HG03064 (cell line): ENCODE measurements at regions not wholly inside any gene's neighbourhood (a gene's known extent, or its start where the extent isn't known, plus 50 kb on each side); places are given as distances from the start of the nearest gene placed in this dataset.

Source experiments
- ATAC-seq: cut with Tn5 transposase; IDR thresholded peaks from one replicate; pipeline ENCODE4 v1.9.1; 2021; ENCODE audit warnings: low read depth; ENCODE audit not compliant: unreplicated experiment

DNA sequence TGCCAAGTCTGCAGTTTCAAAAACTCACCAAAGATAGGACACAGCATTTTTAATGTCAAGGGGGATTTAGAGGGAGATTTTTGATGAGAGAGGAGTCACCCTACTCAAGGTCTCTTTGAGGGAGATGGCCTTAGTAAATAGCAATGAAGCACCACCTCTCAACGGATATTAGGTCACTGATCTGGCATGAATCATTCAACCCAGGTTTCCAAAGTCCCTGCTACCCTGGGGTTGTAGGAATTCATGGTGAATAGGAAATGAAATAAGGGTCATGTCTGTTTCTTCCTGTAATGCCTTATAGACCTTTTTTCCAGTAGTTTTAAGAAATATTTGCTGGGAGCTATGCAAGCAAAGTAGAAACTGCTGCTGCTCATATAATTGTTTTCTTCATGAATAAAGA is 2154.9 kb downstream of the LRRC4C start:
- ATAC-seq = no peak

GRCh38 chr11:39294648-39295047 is 2164.8 kb downstream of the LRRC4C start:
- no peak for ATAC-seq

- no peak for ATAC-seq
These were observed 2171.4 kb downstream of the LRRC4C start for GRCh38 chr11:39288011-39288410.

DNA sequence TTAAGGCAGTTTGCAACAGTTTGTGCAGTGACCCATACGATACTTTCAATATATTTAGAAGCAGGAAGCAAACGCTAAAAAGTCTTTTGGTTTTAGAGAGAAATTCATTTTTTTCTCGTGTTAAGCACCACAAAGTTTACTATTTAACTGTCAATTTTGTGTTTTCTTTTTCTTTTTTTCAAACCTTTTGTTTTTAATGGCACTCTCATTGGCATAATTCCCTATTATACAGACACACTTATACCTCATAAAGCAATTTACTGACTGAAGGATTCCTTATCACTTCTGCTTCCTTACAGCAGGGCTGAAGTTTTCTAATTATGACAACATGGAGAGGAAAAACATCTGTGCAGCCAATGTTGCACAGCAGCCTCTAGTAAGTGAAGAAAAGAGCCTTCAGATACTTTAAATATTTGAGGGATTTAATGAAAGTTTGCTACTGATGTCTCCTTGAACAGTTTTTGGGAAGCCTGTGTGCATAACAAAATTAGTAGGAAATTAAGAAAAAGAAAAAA is 2191.2 kb downstream of the LRRC4C start:
- ATAC-seq = no peak

- ATAC-seq = no peak
These were observed 2203.8 kb downstream of the LRRC4C start for GRCh38 chr11:39255648-39256047.

- no peak for ATAC-seq
These were observed 2209.7 kb downstream of the LRRC4C start for GRCh38 chr11:39249566-39250365.

DNA sequence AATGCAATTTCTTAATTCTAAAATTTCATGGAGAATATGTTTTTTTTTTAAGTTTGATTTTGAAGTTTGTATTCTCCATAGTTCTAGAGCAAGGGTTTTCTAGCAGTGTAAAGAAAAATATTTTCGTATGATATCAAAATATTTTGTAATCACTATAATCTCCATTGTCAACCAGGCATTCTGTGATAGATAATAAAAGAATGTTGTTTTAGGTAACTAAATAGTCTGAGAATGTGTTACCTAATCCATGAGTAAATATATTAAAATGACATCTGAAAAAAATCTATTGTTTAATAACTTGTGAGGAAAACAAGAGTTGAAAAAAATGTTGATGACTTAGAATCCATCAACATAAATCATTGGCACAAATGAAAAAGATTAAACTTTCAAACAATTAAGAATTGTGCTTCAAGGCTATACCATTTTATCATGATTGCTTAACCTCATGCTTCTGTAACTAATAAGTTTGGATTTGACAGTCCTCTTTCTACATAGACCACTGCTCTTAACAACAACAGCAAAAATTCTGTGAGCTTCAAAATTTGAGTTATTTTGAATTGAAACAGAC is 2211.8 kb downstream of the LRRC4C start:
- no peak for ATAC-seq

DNA sequence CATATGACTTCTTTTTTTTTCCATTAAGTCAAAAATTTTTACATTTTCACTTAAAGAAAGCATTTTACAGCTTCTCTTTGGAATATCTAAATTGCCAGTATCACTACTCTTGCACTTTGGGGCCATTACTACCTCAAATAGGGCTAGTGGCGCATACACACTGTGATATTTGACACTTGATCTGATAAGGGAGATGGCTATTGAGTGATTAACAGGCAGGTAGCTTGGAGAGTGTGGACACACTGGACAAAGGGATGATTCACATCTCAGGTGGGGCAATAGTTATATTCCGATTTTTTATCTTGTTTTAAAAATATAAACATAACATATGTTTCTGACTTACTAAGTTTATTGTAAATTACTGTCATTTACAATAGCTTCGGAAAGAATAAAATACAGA is 2219.9 kb downstream of the LRRC4C start:
- ATAC-seq = no peak

DNA sequence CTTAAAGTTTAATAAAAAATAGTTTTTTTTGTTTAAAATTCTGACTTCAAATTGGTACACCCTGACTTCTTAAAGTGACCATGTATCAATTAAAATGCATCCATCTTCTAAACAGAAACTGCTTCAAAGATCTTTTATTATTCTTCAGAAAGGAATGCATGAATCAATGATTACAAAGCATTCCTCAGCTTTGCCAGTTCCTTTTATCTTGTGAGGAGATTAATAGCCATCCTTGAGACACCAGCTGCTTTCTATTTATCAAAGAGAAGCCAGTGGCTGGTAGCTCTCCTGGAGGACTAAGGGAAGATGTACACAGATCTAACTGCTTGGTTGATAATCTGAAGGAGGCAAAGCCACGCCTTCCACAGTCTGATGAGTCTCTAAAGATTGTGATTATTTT is 2222.5 kb downstream of the LRRC4C start:
- ATAC-seq = no peak

DNA sequence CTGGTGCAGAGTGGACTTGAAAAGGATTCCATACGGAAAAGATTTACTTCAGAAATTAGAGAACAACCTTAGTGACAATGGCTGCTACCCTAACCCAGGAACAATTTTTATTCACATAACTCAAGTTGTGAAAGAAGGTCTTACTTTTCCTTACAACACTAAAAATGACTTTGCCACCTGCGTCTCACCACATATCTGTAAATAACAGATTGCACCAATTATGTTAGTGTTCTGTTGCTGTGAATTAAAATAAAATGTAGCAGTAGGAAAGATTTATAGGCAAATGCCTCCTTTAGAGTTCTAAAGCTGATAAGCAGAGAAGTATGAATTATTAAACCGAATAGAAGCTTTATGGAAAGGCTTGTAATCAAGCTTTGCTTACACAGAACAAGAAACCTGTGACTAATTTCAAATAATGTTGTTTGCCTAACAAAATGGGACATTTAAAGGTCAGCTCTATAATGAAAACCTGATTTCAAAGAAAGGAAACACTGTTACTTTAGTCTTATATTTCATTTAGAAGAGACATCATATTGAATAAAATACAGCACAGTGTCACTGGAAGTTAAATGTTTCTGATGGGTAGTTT is 2237.8 kb downstream of the LRRC4C start:
- no peak for ATAC-seq

GRCh38 chr11:39220501-39221230 is 2238.8 kb downstream of the LRRC4C start:
- ATAC-seq = no peak

DNA sequence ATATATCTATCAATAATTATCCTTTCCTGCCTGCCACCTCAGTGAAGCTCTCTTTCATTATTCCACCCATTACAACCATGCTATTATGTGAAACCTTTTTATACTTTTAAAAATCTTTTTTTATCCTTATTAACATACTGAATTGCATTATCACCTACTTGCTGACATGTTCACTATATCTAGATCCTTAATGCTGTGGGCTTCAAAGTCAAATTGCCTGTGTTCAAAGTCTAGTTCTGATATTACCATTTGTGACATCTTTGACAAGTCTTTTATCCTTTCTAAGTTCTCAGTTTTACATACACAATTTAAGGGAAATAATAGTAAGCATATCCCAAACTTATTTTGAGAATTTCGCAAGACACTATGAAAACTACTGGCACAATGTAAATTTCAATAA is 2239.4 kb downstream of the LRRC4C start:
- ATAC-seq = no peak

GRCh38 chr11:39209981-39210380 is 2249.5 kb downstream of the LRRC4C start:
- ATAC-seq = no peak

DNA sequence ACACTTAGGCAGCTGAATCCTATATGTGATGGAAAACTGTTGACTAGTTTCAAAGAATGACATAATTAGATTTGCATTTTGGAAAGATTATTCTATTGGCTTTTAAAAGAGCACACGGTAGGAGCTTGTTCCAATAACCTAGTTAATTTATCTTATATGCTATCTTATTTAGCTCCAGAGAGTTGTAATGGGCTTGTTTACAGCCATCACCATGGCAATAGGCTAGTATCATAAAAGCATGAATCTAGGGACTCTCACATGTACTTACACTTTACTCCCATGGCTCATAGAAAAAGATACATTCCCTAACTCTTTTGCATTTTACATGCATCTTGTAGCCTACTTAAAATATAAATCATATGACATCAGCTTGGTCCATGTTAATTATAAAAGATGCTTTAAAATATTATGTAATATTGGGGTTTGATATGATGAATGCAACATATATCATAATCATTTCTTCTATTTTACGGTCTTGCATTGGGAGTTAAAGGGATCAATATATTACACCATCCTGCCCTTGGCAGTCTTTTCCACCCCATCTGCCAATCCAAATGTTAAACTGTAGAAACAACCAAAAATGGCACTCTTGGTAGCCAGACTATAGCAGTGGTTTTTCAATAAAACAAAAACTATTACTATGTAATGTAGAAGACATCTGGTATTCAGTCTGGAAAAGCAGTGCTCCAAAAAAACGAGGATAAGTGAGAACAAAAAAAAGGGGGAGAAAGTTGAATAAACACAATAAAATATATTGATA is 2254.0 kb downstream of the LRRC4C start:
- no peak for ATAC-seq

GRCh38 chr11:39192671-39193070 is 2266.8 kb downstream of the LRRC4C start:
- ATAC-seq = no peak

- ATAC-seq = no peak
These were observed 2268.7 kb downstream of the LRRC4C start for GRCh38 chr11:39190751-39191150.

DNA sequence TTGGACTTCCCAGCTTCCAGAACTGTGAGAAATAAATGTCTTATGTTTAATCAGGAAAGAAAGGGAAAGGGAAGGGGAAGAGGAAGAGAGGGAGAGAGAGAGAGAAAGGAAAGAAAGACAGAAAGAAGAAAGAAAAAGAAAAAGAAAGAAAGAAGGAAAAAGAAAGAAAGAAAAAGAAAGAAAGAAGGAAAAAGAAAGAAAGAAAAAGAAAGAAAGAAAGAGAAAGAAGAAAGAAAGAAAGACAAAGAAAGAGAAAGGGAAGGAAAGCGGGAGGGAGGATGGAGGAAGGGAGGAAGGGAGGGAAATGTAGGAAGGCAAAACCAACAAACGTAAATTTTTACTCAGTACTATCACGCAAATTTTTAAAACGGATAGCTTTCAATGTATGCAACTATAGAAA is 2281.8 kb downstream of the LRRC4C start:
- no peak for ATAC-seq

DNA sequence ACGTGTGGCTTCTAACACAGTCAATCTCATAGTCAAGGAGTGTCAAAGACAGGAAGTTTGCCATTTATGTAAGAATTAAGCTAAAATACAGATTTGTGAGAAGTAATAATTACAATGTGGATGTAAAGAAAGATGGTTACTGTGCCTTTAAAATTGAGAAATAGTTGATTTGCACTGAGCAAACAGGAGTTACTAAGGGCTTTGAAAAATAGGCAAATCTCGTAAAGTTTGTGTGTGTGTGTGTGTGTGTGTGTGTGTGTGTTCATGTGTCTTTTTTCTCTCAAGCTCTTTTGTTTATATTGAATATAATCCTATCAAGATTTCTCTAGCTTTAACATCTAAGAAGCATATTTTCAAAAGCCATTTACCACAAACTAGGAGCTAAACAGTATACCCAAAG is 2284.5 kb downstream of the LRRC4C start:
- no peak for ATAC-seq

DNA sequence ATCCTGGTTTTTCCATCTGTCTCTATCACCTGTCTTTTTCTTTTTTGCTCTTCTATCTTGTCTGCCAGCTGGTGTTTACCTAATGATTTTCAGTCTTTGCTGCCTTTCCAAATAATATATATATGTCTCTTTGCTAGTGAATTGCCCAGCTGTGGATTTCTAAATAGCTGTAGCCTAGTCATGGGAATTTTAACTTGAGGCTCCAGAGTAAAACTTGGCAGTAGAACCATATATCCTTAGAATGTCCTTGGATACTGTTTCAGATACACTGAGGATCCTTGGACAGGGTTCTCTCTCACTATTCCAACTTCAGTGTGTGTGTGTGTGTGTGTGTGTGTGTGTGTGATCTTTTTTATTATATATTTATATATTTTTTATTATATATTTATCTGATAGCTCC is 2285.3 kb downstream of the LRRC4C start:
- ATAC-seq = no peak

GRCh38 chr11:39165021-39165420 is 2294.4 kb downstream of the LRRC4C start:
- ATAC-seq = no peak
